ENCODE measurements at regions not wholly inside any gene's neighbourhood (a gene's known extent, or its start where the extent isn't known, plus 50 kb on each side); places are given as distances from the start of the nearest gene placed in this dataset.
"Not testable (repeated sequence)": the region's sequence is repeated elsewhere in the genome, so short reads cannot be mapped to it uniquely, and the experiment has no call there.

- no peak overlapping the region for H3K4me3 ChIP-seq (replicated peaks; ENCODE audit: low read depth, low read length)
- TF ChIP-seq CTCF (IDR thresholded peaks at IDR 0.05; ENCODE audit: low read depth, low read length, missing control alignments): no peak
- DNase-seq (ENCODE audit: extremely low read depth, low read depth): no peak
Observed at GRCh38 chr1:55768327-55768952, 553.3 kb upstream of the USP24 start.

DNA sequence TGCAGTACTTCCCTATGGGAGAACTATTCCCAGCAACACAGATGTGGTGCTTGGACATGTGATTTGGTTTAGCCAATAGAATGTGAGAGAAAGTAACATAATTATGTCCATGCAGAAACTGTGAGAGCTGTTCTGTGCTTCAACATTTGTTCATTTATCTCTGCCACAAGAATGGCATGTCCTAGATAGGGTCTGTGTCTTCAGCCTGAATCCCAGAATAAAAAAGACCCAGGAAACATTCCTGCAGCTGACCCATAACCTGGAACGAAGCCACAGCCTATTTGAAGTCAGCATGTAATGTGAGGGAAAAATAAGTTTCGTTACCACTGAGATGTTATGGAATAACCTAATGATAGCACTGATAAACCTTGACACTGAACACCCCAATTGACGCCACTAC, 552.0 kb upstream of the USP24 start:
- no peak for TF ChIP-seq CTCF (IDR thresholded peaks at IDR 0.05; ENCODE audit: low read depth, low read length, missing control alignments)
- no peak for DNase-seq (ENCODE audit: extremely low read depth, low read depth)
- no peak overlapping the region for H3K4me3 ChIP-seq (replicated peaks; ENCODE audit: low read depth, low read length)

- not testable (repeated sequence) for H3K4me3 ChIP-seq (replicated peaks; ENCODE audit: low read depth, low read length)
Observed at GRCh38 chr1:55765505-55765904, 550.3 kb upstream of the USP24 start.

GRCh38 chr1:55751776-55752175, 536.6 kb upstream of the USP24 start:
- no peak for DNase-seq (ENCODE audit: extremely low read depth, low read depth)
- no peak overlapping the region for H3K4me3 ChIP-seq (replicated peaks; ENCODE audit: low read depth, low read length)
- TF ChIP-seq CTCF (IDR thresholded peaks at IDR 0.05; ENCODE audit: low read depth, low read length, missing control alignments): no peak

More at GRCh38 chr1:55765505-55765904, 550.3 kb upstream of the USP24 start:
- not testable (repeated sequence) for DNase-seq (ENCODE audit: extremely low read depth, low read depth)

GRCh38 chr1:55750628-55750995, 535.4 kb upstream of the USP24 start:
- H3K4me3 ChIP-seq (replicated peaks; ENCODE audit: low read depth, low read length): no peak overlapping the region
- no peak for DNase-seq (ENCODE audit: extremely low read depth, low read depth)
- no peak for TF ChIP-seq CTCF (IDR thresholded peaks at IDR 0.05; ENCODE audit: low read depth, low read length, missing control alignments)

GRCh38 chr1:55749975-55750627, 534.9 kb upstream of the USP24 start:
- H3K4me3 ChIP-seq (replicated peaks; ENCODE audit: low read depth, low read length): no peak overlapping the region
- DNase-seq (ENCODE audit: extremely low read depth, low read depth): no peak
- no peak for TF ChIP-seq CTCF (IDR thresholded peaks at IDR 0.05; ENCODE audit: low read depth, low read length, missing control alignments)

- DNase-seq (ENCODE audit: extremely low read depth, low read depth): no peak
- TF ChIP-seq CTCF (IDR thresholded peaks at IDR 0.05; ENCODE audit: low read depth, low read length, missing control alignments): no peak
Observed at GRCh38 chr1:55747408-55747841, 532.3 kb upstream of the USP24 start.

More at GRCh38 chr1:55747408-55747841, 532.3 kb upstream of the USP24 start:
- no peak overlapping the region for H3K4me3 ChIP-seq (replicated peaks; ENCODE audit: low read depth, low read length)

Measured in HFF-Myc (cell line).